ENCODE measurements at regions not wholly inside any gene's neighbourhood (a gene's known extent, or its start where the extent isn't known, plus 50 kb on each side); places are given as distances from the start of the nearest gene placed in this dataset.

DNA sequence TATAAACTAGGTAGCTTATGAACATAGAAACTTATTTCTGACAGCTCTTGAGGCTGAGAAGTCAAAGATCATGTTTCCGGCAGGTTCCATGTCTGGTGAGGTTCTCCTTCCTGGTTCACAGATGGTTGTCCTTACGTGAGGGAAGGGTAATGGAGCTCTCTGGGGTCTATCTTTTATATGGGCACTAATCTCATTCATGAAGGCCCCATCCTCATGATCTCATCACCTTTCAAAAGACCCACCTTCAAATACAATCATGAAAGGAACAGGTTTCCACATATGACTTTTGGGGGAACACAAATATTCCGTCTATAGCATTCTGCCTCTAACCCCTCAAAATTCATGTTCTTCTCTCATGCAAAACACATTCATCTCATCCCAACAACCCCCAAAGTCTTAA is 264.7 kb downstream of the PTTG2 start:
- no peak for DNase-seq (ENCODE audit: extremely low read depth in 1 of 11, low read depth in 9 of 11, low spot score in 4 of 11)

DNA sequence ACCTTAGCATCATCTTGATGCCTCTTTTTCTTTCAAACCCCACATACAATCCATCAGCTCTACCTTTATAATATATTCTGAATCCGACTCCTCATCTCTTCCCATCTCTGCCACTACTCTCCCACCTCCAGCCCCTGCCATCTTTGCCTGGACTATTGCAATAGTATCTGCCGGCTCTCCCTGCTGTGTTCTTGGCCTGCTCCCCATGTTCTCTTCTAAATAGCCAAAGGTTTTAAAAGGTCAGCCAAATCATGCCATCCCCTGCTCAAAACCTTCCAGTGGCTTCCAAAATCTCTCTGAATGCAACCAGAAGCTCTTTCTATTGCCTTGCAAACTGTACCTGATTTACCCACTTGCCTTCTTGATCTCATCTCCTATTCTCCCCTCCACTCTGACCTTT is 266.0 kb downstream of the PTTG2 start:
- DNase-seq (ENCODE audit: extremely low read depth in 1 of 11, low read depth in 9 of 11, low spot score in 4 of 11), result no peak

DNA sequence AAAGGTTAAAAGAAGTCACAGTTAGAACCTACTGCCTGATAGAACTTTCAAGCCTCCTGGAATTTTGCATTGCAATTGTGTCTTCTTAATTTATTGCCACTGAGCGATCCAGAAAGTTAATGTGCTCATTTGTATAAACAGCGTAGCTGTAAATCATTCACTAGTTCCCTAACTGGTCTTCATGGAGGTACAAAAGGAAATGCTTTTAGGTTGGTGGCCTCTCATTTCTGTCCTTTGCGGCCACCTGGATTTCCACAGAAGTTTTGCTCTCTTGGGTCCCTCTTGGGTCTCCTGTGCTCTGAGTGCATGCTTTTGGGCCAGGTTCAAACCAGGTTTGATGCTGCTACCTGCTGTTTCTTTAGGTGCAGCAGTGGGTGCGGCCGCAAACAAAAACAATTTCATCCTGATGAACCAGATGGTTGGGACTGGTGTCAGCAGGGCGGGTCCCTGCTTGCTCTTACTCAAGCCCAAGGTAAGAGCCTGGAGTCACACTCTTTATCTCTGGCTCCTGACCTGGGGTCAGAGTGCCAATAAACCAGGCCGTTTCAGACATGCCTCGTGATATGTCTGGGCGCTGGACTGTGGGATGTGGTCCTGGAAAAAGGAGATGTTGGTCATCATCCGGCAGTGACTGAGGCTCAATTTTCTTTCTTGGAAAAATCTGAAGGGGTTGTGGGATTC is 270.1 kb downstream of the PTTG2 start:
- DNase-seq (ENCODE audit: extremely low read depth in 1 of 11, low read depth in 9 of 11, low spot score in 4 of 11), result peak in 10 of 11 donors; percentile 41 to 79 (median 62)

DNA sequence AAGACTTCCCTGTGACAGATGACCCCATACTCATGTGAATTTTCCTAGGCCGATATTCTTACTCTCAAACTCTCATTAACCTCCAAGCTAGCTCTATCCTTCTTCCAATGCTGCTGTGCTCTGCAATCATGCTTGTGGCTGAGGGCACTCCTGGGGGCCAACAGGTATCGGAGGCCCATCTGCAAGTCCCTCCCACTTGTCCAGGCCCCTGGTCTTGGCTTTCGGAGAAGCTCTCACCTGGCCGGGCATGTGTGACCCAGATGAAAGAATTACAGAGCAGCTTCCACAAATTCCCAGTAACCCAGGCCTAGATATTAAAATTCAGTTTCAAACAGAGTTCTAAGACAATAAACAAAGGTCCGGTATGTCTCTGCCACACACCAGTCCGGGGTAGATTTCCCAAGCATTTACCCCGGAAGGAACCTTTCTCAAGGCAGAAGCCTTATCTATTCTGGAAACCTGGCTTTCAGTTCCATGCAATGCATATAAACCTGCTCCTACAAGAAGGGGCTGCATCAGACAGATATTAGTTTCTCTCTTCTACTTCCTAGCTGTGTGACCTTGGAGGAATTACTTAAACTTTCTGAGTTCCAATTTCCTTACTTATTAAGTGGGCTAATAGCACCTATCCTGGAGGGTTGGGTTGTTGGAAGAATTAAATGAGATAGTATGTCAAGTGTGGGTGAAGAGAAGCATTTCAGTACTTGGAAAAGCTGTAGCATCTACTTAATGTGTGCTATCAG is 270.8 kb downstream of the PTTG2 start:
- no peak for DNase-seq (ENCODE audit: extremely low read depth in 1 of 11, low read depth in 9 of 11, low spot score in 4 of 11)

DNA sequence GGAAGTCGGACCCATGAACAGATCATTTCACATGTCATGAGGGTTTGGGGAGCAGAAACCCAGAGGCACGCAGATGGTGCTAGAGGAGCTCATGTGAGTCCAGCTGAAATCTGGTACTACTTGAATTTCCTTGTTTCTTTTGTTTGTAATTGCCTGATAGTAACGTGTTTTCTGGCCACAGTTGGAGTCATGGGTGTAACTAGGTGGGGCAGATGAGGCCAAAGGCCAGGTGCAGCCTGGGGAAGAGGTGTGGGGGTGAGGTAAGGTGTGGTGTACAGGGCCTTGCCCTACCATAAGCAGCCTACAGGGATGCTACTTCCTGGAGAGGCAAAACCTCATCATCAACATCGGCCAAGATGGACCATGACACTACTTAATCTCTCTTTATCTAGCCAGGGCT is 271.4 kb downstream of the PTTG2 start:
- DNase-seq (ENCODE audit: extremely low read depth in 1 of 11, low read depth in 9 of 11, low spot score in 4 of 11), result no peak

DNA sequence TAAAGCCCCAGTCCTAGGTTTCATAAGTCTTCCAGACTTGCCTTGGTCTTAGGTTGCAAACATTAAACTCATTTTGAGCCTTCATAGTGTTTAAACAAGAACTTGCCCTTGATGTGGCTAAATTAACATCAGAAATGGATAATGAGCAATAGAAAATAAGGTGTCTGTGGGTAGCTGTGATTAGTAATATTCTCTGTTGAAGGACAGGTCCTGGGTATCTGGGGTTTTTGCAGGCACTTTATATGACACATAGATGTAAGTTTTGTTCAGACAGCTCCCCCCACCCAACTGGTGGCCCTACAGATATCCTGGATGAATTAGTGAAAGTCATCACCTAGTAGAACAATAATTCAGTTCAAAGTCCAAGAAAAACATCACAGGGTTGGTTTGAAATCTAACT is 272.5 kb downstream of the PTTG2 start:
- DNase-seq (ENCODE audit: extremely low read depth in 1 of 11, low read depth in 9 of 11, low spot score in 4 of 11), result no peak

DNA sequence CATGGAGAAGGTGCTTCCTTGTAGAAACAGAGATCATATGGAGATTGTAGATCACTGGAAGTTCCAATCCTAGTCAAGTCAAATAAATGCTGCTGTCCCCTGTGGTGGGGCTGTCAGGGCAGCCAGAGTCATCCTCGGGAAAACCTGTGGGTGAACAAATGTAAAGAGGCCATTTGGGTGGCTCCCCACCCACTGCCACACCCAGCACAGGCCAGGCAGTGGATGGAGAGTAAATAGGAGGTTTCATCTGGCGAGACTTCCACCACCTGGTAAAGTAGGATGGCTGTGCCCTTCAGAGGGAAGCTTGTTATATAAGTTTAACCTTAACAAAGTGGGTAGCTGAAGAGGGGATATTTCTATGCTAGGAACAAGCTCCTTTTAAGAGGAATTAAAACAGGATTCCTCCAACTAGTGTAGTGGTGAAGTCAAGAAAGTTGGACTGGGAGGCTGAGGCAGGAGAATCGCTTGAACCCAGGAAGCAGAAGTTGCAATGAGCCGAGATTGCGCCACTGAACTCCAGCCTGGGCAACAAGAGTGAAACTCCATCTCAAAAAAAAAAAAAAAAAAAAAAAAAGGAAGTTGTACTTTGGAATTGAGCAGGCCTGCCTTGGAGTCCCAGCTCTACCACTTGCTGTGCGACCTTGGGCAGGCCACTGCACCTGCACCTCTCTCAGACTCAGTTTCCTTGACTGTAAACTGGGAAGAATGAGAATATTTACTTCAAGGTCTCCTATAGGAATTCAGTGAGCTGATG is 273.7 kb downstream of the PTTG2 start:
- DNase-seq (ENCODE audit: extremely low read depth in 1 of 11, low read depth in 9 of 11, low spot score in 4 of 11), result no peak

DNA sequence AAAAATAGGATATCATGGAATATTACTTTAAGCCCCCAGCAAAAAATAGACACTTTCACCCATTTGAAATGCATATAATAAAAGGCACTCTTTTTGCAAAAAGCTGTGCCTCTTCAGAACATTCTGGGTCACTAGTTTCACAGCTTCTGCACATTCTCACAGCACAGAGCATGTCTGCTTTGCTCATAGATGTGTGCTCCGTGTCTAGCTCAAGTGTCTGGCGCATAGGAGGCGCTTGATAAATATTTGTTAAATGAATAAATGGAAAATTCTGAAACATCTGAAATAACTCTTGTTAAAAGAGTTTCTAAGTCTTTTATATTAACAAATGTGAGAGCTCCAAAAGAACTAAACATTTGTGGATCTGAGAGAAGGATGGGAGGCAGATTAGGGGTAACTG is 275.2 kb downstream of the PTTG2 start:
- DNase-seq (ENCODE audit: extremely low read depth in 1 of 11, low read depth in 9 of 11, low spot score in 4 of 11), result no peak

DNA sequence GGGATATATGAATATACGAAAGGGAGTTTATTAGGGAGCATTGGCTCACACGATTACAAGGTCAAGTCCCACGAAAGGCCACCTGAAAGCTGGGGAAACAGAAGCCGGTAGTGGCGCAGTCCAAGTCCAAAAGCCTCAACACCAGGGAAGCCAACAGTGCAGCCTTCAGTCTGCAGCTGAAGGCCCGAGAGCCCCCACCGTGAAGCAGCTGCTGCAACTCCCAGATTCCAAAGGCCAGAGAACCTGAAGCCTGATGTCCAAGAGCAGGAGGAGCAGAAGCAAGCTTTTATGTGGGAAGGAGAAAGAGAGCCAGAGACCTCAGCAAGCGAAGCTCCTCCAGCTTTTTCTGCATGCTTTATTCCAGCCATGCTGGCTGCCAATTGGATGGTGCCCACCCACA is 275.8 kb downstream of the PTTG2 start:
- DNase-seq (ENCODE audit: extremely low read depth in 1 of 11, low read depth in 9 of 11, low spot score in 4 of 11), result no peak

DNA sequence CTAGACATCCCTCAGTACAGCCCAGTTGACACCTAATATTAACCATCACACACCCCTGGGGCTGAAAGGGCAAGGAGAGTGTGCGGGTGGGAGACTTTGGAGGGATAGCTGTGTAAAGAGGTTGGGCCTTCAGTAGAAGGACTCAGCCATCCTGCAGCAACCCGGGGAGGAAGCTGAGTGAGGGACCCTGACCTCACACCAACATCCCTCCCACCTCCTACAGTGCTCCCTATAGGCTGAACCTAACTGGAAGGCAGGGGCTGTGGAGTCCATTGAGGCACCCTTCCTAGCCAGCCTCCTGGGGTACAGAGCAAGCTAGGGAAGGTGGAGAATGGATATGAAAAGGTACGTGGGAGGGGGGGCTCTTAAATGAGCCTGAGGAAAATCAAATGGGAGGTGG is 276.3 kb downstream of the PTTG2 start:
- DNase-seq (ENCODE audit: extremely low read depth in 1 of 11, low read depth in 9 of 11, low spot score in 4 of 11), result no peak

DNA sequence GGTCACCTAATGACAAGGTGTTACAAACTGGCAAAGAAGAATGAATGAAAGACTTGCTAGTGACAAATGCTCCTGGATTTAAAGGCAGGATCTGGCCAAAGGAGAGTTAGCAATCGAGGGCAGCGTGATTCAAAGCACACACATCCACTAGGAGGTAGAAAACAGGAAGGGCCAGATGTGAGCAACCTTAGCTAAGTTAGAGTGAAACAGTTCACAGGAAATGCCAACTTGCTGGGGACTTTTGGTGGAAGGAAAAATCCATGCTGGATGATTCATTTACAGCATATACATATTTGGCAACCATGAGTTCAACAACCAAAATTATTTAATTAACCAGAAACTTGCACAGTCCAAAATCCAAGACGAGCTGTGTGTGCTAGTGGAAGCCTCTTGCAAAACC is 276.9 kb downstream of the PTTG2 start:
- no peak for DNase-seq (ENCODE audit: extremely low read depth in 1 of 11, low read depth in 9 of 11, low spot score in 4 of 11)

DNA sequence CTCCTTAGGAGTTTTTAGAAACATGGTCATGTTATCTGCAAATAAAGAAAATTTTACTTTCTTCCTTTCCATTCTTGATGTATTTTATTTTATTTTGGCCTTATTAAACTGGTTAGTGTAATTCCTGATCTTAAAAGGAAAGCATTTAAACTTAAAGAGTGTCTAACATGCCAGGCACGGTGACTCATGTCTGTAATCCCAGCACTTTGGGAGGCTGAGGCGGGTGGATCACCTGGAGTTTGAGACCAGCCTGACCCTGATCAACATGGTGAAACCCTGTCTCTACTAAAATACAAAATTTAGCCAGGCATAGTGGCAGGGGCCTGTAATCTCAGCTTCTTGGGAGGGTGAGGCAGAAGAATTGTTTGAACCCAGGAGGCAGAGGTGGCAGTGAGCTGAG is 281.3 kb downstream of the PTTG2 start:
- no peak for DNase-seq (ENCODE audit: extremely low read depth in 1 of 11, low read depth in 9 of 11, low spot score in 4 of 11)

DNA sequence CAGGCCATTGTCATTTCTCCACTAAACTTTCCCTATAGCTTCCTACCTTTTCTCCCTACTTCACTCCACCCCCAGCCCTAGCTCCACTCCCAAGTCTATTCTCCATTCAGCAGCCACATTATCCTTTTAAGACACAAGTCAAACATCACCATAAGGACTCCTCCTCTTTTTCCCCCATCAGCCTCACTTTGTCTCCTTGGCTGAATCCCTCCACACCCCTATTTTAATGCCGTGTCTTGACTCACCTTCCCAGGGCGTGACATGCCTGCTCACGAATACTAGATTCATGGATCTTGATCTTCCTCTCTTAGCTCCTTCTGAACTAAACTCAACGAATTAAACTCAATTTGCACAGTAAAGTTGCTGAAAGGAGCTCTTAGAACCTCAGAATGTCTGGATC is 281.9 kb downstream of the PTTG2 start:
- no peak for DNase-seq (ENCODE audit: extremely low read depth in 1 of 11, low read depth in 9 of 11, low spot score in 4 of 11)

DNA sequence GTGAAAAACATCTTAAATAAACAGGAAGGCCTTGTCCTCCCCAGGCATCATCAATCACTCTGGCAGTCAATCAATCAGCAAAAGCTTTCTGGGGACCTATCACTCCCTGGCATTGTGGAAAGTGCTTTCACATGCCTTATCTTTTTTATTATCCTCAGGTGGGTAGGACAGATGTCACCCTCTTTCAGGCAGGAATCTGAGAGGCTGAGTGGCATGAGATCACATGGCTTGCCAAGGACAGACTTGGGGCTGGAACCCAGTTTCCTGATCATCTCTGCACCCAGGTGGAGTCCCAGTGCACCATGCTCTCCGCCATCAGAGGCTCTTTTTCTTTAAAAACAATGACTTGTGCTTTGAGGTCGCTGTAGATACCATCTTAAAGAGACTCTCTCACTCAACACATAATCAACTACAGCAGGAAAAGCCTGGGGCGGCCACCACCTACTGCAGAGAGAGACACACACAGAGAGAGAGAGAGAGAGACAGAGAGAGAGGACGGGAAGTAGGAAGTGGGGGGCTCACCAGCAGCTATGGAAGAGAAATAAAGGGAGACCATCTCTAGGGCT is 282.7 kb downstream of the PTTG2 start:
- no peak for DNase-seq (ENCODE audit: extremely low read depth in 1 of 11, low read depth in 9 of 11, low spot score in 4 of 11)

DNA sequence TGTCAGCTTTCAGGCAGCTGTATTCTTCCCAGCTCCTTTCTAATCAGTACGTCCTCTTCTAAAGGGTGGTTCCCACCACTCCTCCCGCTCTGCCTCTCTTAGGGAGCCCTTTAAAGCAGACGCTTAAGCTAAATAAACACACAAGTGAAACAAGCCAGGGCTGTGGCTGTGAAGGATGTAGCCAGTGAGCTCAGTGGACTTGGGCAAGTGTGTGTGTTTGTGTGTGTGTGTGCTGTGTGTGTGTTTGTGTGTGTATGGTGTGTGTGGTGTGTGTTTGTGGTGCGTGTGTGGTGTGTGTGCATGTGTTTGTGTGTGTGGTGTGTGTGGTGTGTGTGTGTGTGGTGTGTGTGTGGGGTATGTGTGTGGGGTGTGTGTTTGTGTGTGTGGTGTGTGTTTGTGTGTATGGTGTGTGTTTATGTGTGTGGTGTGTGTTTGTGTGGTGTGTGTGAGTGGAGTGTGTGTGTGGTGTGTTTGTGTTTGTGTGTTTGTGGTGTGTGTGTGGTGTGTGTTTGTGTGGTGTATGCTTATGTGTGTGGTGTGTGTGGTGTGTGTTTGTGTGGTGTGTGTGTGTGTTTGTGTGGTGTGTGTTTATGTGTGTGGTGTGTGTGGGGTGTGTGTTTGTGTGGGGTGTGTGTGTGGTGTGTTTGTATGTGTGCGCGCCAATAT is 283.3 kb downstream of the PTTG2 start:
- DNase-seq (ENCODE audit: extremely low read depth in 1 of 11, low read depth in 9 of 11, low spot score in 4 of 11), result no peak

DNA sequence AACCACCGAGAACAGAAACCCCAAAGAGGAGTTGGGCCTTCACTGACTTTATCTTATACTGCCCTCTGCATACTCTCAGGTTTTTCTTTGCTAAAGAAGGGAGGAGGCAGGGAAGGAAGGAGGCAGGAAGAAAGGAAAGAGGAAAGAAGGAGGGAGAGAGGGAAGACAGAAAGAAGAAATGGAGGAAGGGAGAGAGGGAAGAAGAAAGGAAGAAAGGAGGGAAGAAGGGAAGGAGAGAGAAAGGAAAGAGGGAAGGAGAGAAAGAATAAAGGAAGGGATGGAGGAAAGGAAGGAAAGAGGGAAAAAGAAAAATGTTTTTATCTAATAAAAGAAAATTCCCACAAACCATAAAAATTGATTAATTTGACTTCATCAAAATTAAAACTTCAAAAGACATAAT is 294.6 kb downstream of the PTTG2 start:
- DNase-seq (ENCODE audit: extremely low read depth in 1 of 11, low read depth in 9 of 11, low spot score in 4 of 11), result no peak

DNA sequence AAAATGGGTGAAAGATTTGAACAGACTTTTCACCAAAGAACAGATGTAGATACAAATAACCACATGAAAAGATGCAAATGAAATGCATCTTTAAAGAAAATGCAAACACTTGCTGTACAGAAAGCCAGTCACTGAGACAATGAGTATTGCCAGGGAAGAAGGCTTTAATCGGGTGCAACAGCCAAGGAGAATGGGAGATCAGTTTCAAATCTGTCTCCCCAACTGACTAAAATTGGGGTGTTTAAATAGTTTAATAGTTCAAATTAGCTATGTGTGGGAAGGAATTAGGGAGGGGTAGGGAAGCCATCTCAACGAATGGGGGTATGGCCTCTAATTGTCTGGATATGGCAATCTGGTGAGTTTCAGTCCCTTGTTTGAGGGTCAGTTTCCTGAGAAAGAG is 295.4 kb downstream of the PTTG2 start:
- DNase-seq (ENCODE audit: extremely low read depth in 1 of 11, low read depth in 9 of 11, low spot score in 4 of 11), result no peak

DNA sequence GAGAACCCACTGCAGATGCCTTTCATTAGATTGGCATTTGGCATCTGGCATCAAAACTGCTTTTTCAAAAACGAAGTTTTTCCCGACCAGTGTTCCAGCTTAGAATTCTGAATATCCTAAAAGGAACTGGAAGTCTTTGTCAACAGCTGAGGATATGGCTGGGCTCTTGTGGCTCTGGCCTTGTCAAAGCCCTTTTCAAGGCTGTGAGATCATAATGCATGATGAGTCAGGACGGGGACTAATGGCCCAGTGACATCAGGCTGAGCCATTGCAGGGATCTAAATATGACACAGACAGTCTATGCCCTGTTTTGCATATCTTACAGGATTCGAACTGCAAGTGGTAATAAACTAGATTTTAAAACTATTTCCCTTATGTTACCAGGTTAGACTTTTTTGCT is 306.4 kb downstream of the PTTG2 start:
- DNase-seq (ENCODE audit: extremely low read depth in 1 of 11, low read depth in 9 of 11, low spot score in 4 of 11), result no peak

DNA sequence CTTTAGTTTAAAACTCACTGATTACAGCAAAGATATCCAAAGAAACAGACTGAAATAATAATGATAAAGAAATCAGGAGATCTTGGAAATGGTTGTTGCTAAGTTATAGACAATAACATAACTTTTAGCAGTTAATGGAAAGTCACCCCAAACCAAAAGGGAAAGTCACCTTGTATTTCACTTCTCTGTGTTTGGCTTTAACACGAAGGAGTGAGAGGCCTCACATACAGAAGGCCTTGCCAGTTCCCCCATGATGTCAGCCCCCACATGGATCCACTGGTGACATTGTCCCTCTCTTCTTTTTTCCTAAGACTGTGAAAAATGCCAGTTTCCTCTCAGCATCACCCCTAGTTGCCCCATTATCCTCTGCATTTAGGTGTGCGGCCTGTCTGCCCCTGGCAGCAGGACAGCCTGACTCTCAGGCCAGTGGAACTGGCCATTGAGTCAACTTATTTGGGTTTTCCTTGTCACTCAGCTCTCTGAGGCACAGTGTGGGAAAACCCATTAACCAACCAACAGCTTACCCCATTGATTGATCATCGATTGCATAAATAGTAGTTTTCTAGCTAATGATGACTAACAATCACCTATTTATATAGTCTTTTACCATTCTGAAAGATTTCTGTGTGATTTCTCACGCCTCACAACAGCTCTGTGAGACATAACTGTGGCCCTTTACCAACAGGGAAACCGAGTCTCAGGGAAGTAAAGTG is 308.1 kb downstream of the PTTG2 start:
- no peak for DNase-seq (ENCODE audit: extremely low read depth in 1 of 11, low read depth in 9 of 11, low spot score in 4 of 11)

Measured in renal cortex interstitium (tissue), 11 donors.